ENCODE measurements at regions not wholly inside any gene's neighbourhood (a gene's known extent, or its start where the extent isn't known, plus 50 kb on each side); places are given as distances from the start of the nearest gene placed in this dataset.

DNA sequence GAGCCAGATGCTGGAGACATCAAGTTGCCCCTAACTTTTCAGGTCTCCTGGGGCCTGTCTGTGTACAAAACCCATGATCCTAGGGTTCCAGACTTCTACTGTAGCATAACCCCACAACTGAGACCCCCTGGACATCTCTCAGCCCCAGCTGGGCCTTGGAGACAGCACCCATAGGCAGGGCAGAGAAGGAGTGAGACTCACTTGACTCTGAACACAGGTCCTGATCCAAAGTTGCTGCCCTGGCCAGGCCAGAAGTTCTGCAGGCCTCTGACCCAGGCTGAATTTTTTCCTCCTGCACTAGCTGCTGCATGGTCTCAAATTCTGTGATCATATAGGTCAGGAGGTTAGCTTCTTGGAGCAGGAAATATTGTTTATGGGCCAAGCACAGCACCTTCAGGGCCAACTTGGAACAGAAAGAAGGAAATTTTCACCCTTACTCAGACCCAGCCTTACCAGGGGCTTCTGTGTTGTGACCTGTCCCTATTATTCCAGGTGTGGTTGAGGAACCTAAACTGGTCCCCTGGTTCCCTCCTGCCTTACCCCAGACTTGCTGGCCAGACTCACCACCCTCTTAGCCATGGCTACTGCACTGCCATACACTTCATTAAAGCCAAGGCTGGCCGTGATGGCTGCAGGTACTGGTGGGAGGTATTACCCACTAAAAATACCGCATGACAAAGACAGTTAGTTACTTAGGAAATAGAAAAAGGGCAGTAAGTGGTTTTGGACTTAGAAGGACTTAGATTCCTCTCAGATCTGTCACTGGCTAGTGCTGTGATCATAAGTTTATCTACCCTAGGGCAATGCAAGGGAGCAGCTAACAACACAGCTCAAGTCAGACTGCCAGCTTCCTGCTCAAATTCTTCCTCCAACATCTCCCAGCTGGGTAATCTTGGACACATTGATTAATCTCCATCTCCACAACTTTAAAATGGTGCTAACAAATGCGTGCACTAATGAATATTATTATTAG lies 2180.1 kb downstream of the TP53TG3F start:
- no peak for DNase-seq (ENCODE audit: low read depth in 3 of 3)

DNA sequence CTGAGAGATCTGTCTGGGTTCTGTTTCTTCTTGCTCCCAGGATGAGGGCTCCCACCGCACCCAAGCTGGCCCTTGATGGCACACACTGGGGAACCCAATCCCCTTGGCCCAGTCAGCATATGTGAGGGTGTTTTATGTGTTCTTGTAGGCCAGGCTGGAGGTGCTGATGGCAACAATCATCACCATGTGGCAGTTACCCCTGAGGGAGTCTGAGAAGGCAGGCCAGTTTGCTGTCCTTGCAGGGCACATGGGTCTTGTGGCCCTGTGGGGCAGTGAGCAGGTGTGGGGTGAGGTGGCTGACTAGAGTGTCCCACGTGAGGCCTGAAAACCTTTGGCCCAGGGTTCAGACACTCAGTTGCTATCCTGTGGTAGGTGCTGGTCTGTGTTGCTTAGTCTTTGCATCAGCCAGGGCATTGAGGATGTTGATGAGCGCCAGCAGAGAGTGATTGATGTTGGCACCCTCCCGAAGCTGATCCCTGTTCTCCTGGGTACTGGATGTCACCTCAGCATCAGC lies 2183.0 kb downstream of the TP53TG3F start:
- DNase-seq (ENCODE audit: low read depth in 3 of 3) = no peak

DNA sequence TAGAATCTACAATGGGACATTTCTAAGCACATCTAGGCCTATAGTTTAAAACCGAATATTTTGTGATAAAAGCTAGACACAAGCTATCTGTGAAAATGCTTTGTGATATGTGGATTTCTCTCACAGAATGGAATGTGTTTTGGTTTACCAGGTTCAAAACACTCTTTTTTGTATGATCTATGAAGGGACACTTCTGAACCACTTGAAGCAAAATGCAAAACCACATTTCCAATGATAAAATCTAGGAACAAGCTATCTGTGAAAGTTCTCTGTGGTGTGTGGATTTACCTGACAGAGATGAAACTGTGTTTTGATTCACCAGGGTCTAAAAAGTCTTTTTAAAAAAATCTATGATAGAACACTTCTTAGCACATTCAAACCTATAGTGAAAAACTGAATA lies 2192.4 kb downstream of the TP53TG3F start:
- DNase-seq (ENCODE audit: low read depth in 3 of 3) = no peak

DNA sequence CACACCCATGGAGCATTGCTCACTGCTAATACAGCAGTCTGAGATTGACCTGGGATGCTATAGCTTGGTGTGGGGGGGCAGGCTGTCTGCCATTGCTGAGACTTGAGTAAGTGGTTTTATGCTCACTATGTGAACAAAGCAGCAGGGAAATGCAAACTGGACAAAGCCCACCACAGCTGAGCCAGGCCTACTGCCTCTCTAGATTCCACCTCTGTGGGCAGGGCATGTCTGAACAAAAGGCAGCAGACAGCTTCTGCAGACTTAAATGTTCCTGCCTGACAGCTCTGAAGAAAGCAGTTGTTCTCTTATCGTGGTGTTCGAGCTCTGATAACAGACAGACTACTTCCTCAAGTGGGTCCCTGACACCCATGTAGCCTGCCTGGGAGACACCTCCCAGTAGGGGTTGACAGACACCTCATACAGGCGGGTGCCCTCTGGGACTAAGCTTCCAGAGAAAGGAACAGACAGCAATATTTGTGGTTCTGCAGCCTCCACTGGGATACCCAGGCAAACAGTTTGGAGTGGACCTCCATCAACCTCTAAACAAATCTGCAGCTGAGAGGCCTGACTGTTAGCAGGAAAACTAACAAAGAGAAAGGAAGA lies 2204.8 kb downstream of the TP53TG3F start:
- DNase-seq (ENCODE audit: low read depth in 3 of 3) = no peak

DNA sequence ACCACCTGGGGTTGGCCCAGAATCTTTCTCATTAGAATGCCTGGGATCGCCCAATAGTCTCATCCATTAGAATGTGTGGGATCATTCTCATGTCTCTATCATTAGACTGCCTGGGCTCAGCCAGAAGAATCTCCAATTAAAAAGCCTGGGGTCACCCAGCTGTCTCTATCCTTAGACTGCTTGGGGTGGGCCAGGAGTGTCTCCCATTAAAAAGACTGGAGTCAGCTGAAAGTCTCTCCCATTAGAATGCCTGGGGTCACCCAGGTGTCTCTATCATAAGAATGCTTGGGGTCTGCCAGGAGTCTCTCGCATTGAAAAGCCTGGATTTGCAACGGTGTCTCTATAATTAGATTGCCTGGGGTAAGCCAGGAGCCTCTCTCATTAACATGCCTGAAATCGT lies 2225.7 kb downstream of the TP53TG3F start:
- DNase-seq (ENCODE audit: low read depth in 3 of 3) = no peak

DNA sequence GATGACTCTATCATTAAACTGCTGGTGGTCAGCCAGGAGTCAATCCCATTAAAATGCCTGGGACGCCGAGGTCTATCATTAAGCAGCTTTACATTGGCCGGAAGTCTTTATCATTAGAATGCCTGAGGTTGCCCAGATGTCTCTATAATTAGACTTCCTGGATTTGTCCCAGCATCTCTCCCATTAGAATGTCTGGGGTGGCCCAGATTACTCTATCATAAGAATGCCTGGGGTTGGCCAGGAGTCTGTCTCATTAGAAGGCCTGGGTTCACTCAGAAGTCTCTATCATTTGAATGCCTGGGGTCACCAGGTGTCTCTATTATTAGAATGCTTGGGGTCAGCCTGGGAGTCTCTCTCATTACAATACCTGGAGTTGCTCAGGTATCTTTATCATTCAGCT lies 2227.2 kb downstream of the TP53TG3F start:
- no peak for DNase-seq (ENCODE audit: low read depth in 3 of 3)

DNA sequence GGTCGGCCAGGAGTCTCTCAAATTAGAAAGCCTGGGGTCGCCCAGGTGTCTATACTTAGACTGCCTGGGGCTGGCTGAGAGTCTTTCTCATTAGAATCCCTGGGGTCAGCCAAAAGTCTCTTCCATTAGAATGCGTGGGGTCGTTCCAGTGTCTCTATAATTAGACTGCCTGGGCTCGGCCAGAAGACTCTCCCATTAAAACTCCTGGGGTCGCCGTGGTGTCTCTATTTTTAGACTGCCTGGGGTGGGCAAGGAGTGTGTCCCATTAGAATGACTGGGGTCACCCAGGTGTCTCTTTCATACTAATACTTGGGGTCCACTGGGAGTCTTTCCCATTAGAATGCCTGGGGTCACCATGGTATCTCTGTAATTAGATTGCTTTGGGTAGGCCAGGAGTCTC lies 2227.7 kb downstream of the TP53TG3F start:
- DNase-seq (ENCODE audit: low read depth in 3 of 3) = no peak

DNA sequence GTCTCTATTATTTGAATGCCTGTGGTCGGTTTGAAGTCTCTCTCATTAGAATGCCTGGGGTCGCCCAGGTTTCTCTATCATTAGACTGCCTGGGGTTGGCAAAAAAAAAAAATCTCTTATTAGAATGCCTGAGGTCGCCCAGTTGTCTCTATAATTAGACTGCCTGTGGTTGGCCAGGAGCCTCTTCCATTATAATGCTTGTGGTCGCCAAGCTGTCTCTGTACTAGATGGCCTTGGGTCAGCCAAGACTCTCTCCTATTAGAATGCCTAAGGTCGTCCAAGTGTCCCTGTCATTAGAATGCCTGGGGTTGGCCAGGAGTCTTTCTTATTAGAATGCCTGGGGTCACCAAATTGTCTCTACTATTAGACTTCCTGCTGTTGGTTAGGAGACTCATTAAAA lies 2228.4 kb downstream of the TP53TG3F start:
- no peak for DNase-seq (ENCODE audit: low read depth in 3 of 3)

DNA sequence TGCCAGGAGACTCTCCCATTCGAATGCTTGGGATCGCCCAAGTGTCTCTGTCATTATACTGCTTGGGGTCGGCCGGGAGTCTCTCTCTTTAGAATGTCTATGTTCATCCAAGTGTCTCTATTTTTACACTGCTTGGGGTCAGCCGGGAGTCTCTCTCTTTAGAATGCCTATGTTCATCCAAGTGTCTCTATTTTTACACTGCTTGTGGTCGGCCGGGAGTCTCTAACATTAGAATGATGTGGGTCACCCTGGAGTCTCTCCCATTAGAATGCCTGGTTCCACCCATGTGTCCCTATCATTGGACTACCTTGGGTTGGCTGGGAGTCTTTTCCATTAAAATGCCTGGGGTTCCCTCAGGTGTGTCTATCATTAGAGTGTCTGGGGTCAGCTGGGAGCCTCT lies 2230.4 kb downstream of the TP53TG3F start:
- DNase-seq (ENCODE audit: low read depth in 3 of 3) = no peak

DNA sequence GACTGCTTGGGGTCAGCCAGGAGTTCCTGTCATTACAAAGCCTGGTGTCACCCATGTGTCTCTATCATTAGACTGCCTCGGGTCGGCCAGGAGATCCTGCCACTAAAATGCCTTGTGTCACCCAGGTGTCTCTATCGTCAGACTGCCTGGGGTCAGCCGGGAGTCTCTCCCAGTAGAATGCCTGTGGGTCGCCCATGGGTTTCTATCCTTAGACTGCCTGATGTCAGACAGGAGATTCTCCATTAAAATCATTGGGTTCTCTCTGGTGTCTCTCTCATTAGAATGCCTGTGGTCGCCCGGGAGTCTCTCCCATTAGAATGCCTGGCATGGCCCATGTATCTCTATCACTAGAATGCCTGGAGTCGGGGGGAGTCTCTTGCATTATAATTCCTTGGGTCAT lies 2231.0 kb downstream of the TP53TG3F start:
- no peak for DNase-seq (ENCODE audit: low read depth in 3 of 3)

DNA sequence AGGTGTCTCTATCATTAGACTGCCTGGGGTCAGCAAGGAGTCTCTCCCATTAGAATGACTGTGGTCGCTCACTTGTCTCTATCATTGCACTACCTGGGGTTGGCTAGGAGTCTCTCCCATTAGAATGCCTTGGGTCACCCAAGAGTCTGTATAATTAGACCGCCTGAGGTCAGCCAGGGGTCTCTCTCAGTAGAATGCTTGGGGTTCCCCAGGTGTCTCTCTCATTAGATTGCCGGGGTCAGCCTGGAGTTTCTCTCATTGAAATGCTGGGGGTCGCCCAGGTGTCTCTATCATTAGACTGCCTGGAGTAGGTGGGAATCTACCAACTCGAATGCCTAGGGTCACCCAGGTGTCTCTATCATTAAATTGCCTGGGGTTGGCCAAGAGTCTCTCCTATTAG lies 2231.6 kb downstream of the TP53TG3F start:
- DNase-seq (ENCODE audit: low read depth in 3 of 3) = no peak

DNA sequence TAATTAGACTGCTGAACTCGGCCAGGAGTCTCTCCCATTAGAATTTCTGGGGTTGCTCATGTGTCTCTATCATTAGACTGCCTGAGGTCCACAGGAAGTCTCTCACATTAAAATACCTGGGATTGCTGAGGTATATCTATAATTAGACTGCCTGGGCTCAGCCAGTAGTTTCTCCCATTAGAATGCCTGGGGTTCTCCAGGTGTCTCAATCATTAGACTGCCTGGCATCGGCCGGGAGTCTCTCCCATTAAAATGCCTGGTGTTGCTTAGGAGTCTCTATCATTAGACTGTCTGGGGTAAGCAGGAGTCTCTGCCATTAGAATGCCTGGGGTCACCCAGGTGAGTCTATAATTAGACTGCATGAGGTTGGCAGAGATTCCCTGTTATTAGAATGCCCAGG lies 2233.4 kb downstream of the TP53TG3F start:
- no peak for DNase-seq (ENCODE audit: low read depth in 3 of 3)

DNA sequence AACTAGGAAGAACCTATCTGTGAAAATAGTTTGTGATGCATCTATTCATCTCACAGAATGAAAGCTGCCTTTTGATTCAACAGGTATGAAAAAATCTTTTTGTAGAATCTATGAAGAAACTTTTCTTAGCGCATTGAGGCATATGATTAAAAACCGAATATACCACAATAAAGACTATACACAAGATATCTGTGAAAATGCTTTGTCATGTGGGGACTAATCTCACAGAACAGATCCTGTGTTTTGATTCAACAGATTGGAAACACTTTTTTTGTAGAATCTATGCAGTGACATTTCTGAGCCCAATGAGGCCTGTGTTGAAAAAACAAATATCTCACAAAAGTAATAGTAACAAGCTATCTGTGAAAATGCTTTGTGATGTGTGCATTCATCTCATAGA lies 2247.5 kb downstream of the TP53TG3F start:
- DNase-seq (ENCODE audit: low read depth in 3 of 3) = no peak

DNA sequence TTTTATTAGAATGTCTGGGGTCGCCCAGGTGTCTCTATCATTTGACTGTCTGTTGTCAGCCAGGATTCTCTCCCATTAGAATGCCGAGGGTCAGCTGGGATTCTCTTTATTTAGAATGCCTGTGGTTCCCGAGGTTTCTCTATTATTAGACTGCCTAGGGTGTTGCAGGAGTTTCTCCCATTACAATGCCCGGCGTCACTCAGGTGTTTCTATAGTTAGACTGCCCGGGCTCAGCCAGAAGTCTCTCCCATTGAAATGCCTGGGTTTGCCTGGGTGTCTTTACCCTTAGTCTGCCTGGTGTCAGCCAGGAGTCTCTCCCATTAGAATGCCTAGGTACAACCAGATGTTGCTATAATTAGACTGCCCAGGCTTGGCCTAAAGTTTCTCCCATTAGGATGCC lies 2252.0 kb downstream of the TP53TG3F start:
- DNase-seq (ENCODE audit: low read depth in 3 of 3) = no peak

DNA sequence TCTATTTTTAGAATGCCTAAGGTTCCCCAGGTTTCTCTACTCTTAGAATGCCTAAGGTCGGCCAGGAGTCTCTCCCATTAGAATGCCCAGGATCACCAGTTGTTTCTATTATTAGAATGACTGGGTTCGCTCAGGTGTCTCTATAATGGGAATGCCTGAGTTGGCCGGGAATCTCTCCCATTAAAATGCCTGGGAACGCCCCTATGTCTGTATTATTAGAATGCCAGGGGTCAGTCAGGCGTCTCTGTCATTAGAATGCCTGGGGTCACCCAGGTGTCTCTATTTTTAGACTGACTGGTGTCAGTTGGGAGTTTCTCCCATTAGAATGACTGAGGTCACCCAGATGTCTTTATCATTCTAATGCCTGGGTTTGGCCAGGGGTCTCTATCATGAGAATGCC lies 2252.5 kb downstream of the TP53TG3F start:
- DNase-seq (ENCODE audit: low read depth in 3 of 3) = no peak

DNA sequence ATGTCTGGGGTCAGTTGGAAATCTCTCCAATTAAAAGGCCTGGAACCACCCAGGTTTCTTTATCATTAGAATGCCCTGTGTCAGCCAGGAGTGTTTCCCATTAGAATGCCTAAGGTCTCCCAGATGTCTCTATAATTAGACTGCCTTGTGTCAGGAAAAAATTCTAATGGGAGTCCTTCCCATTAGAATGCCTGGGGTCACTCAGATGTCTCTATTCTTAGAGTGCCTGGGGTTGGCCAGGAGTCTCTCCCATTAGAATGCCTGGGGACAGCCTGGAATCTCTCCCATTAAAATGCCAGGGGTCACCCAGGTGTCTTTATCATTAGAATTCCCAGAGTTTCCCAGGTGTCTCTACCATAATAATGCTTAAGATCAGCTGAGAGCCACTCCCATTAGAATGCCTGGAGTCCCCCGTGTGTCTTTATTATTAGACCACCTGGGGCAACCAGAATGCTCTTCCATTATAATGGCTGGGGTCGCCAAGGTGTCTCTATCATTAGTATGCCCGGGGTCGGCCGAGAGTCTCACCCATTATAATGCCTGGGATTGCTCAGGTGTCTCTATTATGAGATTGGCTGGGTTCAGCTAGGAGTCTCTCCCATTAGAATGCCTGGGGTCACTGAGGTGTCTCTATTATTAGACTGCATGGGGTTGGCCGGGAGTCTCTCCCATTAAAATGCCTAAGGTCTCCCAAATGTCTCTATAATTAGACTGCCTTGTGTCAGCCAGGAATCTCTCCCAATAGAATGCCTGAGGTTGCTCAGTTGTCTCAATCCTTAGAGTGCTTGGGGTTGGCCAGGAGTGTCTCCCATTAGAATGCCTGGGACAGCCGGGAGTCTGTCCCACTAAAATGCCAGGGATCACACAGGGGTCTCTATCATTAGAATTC lies 2254.6 kb downstream of the TP53TG3F start:
- no peak for DNase-seq (ENCODE audit: low read depth in 3 of 3)

DNA sequence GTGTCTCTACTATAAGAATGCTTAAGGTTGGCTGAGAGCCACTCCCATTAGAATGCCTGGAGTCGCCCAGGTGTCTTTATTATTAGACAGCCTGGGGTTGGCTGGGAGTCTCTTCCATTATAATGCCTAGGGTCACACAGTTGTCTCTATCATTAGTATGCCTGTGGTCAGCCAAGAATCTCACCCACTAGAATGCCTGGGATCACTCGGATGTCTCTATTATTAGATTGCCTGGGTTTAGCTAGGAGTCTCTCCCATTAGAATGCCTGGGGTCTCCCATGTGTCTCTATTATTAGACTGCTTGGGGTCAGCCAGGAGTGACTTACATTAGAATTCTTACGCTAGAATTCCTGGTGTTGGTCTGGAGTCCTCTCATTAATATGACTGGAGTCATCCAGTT lies 2255.3 kb downstream of the TP53TG3F start:
- no peak for DNase-seq (ENCODE audit: low read depth in 3 of 3)

DNA sequence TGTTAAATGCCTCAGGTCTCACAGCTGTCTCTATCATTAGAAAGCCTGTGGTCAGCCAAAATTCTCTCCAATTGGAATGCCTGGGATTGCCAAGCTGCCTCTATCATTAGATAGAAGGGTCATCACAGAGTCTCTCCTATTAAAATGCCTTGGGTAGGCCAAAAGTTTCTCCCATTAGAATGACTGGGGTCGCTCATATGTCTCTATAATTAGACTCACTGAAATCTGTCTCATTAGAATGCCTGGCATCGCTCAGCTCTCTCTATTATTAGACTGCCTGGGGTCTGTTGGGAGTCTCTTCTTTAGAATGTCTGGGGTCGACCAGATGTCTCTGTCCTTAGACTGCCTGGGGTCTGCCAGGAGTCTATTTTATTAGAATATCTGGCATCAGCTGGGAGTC lies 2265.1 kb downstream of the TP53TG3F start:
- no peak for DNase-seq (ENCODE audit: low read depth in 3 of 3)

DNA sequence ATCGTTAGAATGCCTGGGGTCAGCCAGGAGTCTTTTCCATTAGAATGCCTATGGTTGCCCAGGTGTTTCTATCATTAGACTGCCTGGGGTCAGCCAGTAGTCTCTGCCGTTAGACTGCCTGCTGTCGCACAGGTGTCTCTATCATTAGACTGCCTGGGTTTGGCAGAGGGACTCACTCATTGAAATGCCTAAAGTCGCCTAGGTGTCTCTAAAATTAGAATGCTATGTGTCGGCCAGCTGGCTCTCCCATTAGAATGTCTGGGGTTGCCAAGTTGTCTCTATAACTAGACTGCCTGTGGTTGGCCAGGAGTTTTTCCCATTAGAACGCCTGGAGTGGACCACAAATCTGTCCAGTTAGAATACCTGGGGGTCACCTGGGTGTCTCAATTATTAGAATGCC lies 2266.5 kb downstream of the TP53TG3F start:
- no peak for DNase-seq (ENCODE audit: low read depth in 3 of 3)

DNA sequence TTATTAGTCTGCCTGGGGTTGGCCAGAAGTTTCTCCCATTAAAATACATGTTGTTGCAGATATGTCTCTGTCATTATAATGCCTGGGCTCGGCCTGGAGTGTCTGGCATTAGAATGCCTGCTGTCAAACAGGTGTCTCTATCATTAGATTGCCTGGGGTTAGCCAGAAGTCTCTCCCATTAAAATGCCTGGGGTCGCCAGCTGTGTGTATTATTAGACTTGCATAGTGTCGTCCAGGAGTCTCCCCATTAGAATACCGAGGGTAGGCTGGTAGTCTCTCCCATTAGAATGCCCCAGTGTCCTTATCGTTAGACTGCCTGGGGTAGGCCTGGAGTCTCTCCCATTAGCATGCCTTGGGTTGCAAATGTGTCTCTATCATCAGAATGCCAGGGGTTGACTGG lies 2270.8 kb downstream of the TP53TG3F start:
- DNase-seq (ENCODE audit: low read depth in 3 of 3) = no peak

DNA sequence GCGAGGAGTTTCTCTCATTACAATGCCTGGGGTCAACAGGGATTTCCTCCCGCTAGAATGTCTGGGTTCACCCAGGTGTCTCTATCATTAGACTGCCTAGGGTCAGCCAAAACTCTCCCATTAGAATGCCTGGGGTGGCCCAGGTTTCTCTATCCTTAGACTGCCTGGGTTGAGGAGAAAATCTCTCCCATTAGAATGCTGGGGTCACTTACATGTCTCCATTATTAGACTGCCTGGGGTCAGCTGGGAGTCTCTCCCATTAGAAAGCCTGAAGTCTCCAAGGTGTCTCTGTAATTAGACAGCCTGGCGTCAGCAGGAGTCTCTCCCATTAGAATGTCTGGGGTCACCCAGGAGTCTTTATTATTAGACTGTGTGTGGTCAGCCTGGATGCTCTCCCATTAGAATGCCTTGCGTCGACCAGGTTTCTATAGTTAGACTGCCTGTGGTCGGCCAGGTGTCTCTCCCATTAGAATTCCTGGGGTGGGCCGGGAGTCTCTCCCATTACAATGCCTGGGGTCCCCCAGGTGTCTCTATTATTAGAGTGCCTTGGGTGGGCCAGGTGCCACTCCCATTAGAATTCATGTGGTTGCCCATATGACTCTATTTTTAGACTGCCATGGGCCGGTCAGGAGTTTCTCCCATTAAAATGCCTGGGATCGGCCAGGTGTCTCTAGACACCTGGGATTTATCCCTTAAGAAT lies 2272.1 kb downstream of the TP53TG3F start:
- no peak for DNase-seq (ENCODE audit: low read depth in 3 of 3)
